ENCODE measurements at regions not wholly inside any gene's neighbourhood (a gene's known extent, or its start where the extent isn't known, plus 50 kb on each side); places are given as distances from the start of the nearest gene placed in this dataset.

- TF ChIP-seq CTCF (conservative IDR thresholded peaks at IDR 0.05; ENCODE audit: low read depth, low read length) = no peak
- no peak for TF ChIP-seq EZH2 (IDR thresholded peaks at IDR 0.05; ENCODE audit: low read length, unreplicated experiment)
- TF ChIP-seq EZH2phosphoT487 (IDR thresholded peaks at IDR 0.05; ENCODE audit: borderline replicate concordance, low read length) = no peak
Measured at GRCh38 chr12:92292016-92292415, 146.4 kb upstream of the BTG1 start.
